Retinal pigment epithelial cell (primary cell): ENCODE measurements at regions not wholly inside any gene's neighbourhood (a gene's known extent, or its start where the extent isn't known, plus 50 kb on each side); places are given as distances from the start of the nearest gene placed in this dataset.
A peak's percentile ranks its signal among the peaks of the same experiment; 100 is the strongest.

Experiments used
- DNase-seq: peaks from one replicate; pipeline ENCODE4 v3.0.0-alpha.2; 2010; ENCODE audit warnings: low read depth
- H3K4me3 ChIP-seq: 2 replicates; pipeline ENCODE4 v1.5.1; 2011; ENCODE audit warnings: mild to moderate bottlenecking, low read length, control low read depth, moderate library complexity
- TF ChIP-seq, protein P1 (sequence below): conservative IDR thresholded peaks from 2 replicates; pipeline ENCODE4 v1.5.1; 2011; ENCODE audit warnings: low read depth, low read length, control low read depth, inconsistent platforms

DNA sequence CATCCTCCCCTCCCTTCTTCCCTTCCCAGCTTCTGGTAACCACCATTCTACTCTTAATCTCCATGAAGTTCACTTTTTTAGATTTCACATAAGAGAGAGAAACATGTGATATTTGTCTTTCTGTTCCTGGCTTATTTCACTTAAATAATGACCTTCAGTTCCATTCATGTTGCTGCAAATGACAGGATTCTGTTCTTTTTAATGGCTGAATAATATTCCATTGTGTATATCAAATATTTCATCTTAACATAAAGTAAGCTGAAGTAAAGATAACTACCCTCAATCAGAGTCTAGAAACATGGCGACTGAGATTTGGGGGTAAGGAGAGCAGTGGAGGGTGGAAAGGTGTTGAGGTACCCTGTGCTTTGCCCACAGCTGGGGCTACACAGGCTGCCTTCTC is 68.9 kb downstream of the RHOU start:
- no peak overlapping the region for H3K4me3 ChIP-seq
- TF ChIP-seq, protein P1, sequence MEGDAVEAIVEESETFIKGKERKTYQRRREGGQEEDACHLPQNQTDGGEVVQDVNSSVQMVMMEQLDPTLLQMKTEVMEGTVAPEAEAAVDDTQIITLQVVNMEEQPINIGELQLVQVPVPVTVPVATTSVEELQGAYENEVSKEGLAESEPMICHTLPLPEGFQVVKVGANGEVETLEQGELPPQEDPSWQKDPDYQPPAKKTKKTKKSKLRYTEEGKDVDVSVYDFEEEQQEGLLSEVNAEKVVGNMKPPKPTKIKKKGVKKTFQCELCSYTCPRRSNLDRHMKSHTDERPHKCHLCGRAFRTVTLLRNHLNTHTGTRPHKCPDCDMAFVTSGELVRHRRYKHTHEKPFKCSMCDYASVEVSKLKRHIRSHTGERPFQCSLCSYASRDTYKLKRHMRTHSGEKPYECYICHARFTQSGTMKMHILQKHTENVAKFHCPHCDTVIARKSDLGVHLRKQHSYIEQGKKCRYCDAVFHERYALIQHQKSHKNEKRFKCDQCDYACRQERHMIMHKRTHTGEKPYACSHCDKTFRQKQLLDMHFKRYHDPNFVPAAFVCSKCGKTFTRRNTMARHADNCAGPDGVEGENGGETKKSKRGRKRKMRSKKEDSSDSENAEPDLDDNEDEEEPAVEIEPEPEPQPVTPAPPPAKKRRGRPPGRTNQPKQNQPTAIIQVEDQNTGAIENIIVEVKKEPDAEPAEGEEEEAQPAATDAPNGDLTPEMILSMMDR, result no peak
- no peak for DNase-seq

- TF ChIP-seq, protein P1, result no peak
- H3K4me3 ChIP-seq, result no peak overlapping the region
- DNase-seq, result no peak
Observed at GRCh38 chr1:228804640-228805413, 69.5 kb downstream of the RHOU start.

DNA sequence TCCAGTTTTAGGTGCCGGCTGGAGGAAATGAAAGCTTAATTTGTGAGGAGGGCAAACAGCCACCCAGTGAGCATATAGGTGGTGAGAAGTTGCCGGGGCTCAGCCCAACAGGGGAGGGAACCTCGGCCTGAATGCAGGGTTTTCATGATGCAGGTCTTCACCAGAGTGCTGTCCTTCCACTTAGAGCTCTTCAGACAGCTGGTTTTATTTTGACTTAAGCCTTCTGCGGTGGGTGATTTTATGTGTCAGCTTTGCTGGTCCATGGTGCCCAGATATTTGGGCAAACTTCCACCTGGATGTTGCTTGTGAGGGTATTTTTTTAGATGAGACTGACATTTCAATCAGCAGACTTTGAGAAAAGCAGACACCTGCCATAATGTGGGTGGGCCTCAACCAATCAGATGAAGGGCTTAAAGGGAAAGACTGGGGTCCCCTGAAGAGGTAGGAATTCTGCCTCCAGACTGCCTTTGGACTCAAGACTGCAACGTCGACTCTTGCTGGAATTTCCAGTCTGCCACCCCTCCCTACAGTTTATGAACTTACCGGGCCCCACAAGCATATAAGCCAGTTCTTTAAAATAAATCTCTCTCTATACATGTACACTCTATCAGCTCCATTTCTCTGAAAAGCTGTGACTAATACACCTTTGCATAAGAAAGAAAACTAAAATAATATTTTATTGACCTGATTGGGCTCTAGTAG is 72.8 kb downstream of the RHOU start:
- TF ChIP-seq, protein P1, result no peak
- DNase-seq, result no peak
- no peak overlapping the region for H3K4me3 ChIP-seq

GRCh38 chr1:228809621-228810394 is 74.5 kb downstream of the RHOU start:
- TF ChIP-seq, protein P1, result no peak
- H3K4me3 ChIP-seq, result no peak overlapping the region
- peak; percentile 30 for DNase-seq

- TF ChIP-seq, protein P1, result no peak
- H3K4me3 ChIP-seq, result no peak overlapping the region
- no peak for DNase-seq
Observed at GRCh38 chr1:228810395-228810758, 75.1 kb downstream of the RHOU start.

- no peak for DNase-seq
- H3K4me3 ChIP-seq, result no peak overlapping the region
- TF ChIP-seq, protein P1, result no peak
Observed at GRCh38 chr1:228810878-228811711, 75.8 kb downstream of the RHOU start.
